A204.1 (cell line): ENCODE measurements at regions not wholly inside any gene's neighbourhood (a gene's known extent, or its start where the extent isn't known, plus 50 kb on each side); places are given as distances from the start of the nearest gene placed in this dataset.
"Not testable (repeated sequence)": the region's sequence is repeated elsewhere in the genome, so short reads cannot be mapped to it uniquely, and the experiment has no call there.

Experiments used
- FAIRE-seq: peaks from 2 replicates; lab custom pipeline; 2012; peaks lifted over from hg19 to GRCh38; lab: Jason Lieb, UNC

- FAIRE-seq: no peak
Observed at GRCh38 chrX:110519501-110519900, 160.9 kb downstream of the RTL9 start.

- FAIRE-seq: no peak
Observed at GRCh38 chrX:110519906-110520452, 161.3 kb downstream of the RTL9 start.

DNA sequence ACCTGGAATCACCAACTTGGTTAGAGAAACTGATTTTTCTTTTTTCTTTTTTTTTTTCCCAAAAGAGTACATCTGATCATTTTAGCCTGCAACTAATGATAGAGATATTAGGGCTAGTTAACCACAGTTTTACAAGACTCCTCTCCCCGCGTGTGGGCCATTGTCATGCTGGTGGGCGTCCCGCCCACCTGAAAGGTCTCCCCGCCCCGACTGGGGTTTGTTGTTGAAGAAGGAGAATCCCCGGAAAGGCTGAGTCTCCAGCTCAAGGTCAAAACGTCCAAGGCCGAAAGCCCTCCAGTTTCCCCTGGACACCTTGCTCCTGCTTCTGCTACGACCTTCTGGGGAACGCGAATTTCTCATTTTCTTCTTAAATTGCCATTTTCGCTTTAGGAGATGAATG lies 162.0 kb downstream of the RTL9 start:
- FAIRE-seq: not testable (repeated sequence)

GRCh38 chrX:110531873-110532580 lies 173.4 kb downstream of the RTL9 start:
- no peak for FAIRE-seq

- FAIRE-seq: no peak
Observed at GRCh38 chrX:110532581-110532931, 173.9 kb downstream of the RTL9 start.

- no peak for FAIRE-seq
Observed at GRCh38 chrX:110536816-110537215, 178.2 kb downstream of the RTL9 start.

DNA sequence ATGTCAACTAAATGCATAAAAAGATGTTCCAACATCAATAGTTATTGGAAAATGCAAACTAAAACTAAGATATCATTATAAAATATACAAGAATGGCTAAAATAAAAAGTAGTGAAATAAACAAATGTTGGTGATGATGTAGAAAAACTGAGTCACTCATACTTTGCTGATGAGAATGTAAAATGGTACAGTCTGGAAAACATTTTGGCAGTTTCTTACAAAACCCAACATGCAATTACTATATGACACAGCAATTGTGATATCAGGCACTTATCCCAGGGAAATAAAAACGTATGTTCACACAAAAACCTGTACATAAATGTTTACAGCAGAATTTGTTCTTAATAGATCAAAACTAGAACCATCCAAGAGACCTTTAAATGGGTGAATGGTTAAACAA lies 182.6 kb downstream of the RTL9 start:
- no peak for FAIRE-seq

DNA sequence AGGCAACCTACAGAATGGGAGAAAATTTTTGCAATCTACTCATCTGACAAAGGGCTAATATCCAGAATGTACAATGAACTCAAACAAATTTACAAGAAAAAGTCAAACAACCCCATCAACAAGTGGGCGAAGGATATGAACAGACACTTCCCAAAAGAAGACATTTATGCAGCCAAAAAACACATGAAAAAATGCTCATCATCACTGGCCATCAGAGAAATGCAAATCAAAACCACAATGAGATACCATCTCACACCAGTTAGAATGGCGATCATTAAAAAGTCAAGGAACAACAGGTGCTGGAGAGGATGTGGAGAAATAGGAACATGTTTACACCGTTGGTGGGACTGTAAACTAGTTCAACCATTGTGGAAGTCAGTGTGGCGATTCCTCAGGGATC lies 192.2 kb downstream of the RTL9 start:
- not testable (repeated sequence) for FAIRE-seq

GRCh38 chrX:110557864-110558263 lies 199.2 kb downstream of the RTL9 start:
- no peak for FAIRE-seq

- FAIRE-seq: no peak
Observed at GRCh38 chrX:110558406-110558805, 199.8 kb downstream of the RTL9 start.

GRCh38 chrX:110561034-110561433 lies 202.4 kb downstream of the RTL9 start:
- no peak for FAIRE-seq

DNA sequence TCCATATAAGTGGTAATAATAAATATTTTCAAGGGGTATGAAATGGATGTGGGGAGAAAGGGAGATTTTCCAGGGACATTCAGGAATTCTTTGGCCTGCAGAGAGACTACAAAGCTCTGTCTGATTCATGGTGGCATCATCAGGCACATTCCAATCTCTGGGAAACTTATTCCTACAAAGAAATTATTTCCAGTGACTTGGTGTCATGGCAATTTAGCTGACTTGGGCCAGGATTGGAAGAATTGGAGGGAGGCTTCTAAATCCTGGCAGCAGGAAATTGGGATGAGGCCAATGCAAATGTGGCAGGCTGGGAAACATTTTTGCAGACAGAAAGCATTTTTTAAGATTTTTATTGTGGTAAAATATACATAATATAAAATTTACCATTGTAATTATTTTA lies 204.6 kb downstream of the RTL9 start:
- FAIRE-seq: no peak

DNA sequence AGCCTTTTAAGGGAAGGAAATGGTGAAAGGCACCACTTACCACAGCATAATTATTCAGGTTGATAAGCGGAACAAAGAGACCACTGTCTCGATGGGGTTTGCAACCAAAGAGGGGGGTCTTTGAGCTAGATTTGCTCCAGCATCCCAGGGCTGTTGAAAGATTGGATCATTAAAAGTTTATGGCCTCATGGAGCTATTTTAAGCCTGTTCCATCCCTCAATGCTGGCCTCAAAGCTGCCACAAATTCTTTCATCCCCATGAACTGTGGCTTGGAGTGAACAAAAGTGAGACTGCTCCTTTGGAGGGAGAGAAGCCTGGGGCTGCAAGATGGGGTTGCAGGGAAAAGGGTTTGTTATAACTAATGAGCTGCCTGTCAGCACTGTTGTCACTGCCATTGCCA lies 209.8 kb downstream of the RTL9 start:
- FAIRE-seq: no peak

- FAIRE-seq: no peak
Observed at GRCh38 chrX:110569506-110569905, 210.9 kb downstream of the RTL9 start.

DNA sequence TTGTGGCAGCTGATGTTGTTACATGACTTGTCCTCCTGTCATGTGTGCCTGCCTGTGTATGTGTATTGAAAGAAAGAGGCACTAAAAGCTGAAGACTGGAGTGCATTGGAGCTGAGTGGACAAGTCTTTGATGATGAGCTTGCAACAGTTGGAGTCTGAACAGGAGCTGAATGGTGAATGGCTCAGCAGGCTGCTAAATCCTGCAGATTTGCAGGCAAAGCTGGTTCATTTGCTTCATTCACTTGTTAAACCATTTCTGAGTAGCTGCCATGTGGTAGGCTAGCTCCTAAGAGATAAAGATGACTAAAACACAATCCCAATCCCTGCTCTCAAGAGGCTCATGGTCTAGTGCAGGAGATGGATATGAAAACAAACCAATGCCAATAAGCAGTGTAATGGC lies 217.3 kb downstream of the CHRDL1 start:
- FAIRE-seq: no peak

DNA sequence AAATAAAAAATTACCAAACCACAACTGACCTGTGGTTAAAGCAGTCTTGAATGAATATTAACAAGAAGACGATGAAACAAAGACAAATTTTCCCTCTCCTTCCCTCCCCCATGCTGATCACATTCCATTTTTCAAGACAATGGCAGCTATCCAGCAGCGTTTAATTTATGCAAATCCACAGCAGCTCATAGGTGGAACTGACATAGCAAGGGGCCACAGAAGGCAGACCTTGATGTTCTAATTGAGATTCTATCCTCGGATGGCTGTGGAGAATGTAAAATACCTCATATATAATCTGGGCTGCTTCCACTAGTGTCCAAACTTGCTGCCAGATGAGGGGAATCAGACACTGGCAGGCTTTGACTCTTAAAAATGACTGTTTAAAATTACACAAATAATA lies 211.5 kb downstream of the CHRDL1 start:
- FAIRE-seq: no peak

- FAIRE-seq: no peak
Observed at GRCh38 chrX:110588164-110588563, 207.5 kb downstream of the CHRDL1 start.

GRCh38 chrX:110588853-110589252 lies 206.8 kb downstream of the CHRDL1 start:
- FAIRE-seq: no peak

GRCh38 chrX:110600745-110601310 lies 194.8 kb downstream of the CHRDL1 start:
- no peak for FAIRE-seq

DNA sequence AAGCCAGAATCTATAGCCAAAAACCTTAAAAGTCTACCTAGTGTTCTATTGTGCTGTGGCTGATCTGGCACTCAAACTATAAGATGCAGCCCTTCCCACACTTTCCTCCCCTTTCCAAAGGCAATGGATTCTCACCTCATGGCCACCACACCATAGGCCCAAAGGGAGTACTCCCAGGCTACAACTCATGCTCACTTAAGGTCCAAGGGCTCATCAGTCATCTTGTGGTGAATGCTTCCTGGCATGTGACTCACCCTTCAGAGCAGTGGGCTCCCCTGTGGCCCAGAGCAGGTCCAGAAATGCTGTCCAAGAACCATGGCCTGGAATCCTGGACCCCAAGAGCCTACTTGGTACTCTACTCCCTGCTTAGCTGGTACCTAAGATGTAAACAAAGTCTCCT lies 181.0 kb downstream of the CHRDL1 start:
- FAIRE-seq: no peak
